GM12891 (cell line): ENCODE measurements at regions not wholly inside any gene's neighbourhood (a gene's known extent, or its start where the extent isn't known, plus 50 kb on each side); places are given as distances from the start of the nearest gene placed in this dataset.

Experiments used
- POLR2A ChIP-seq: IDR thresholded peaks from 2 replicates; pipeline ENCODE4 v1.6.1; 2011; ENCODE audit warnings: low read depth, low read length, control low read depth
- POLR2AphosphoS5 ChIP-seq: IDR thresholded peaks from 2 replicates; pipeline ENCODE4 v1.6.1; 2011; ENCODE audit warnings: low read depth, low read length, control low read depth
- SPI1 ChIP-seq: IDR thresholded peaks from 2 replicates; pipeline ENCODE4 v1.6.1; 2011; ENCODE audit warnings: low read depth, low read length, control low read depth

GRCh38 chr15:37165395-37165794 lies 65.0 kb upstream of the MEIS2 start:
- TF ChIP-seq POLR2A (no peak), SPI1 (no peak), POLR2AphosphoS5 (no peak)
